Sigmoid colon (tissue), 6 donors: ENCODE measurements at regions not wholly inside any gene's neighbourhood (a gene's known extent, or its start where the extent isn't known, plus 50 kb on each side); places are given as distances from the start of the nearest gene placed in this dataset.

Source experiments
- DNase-seq: peaks from one replicate; pipeline ENCODE4 v3.0.0-alpha.2; 2019
- H3K27ac ChIP-seq, 4 donors: fragments of 200-600 bp; sonication (generic); one replicate each; pipeline ENCODE4 v1.5.1; 2016 to 2019; ENCODE audit warnings: mild to moderate bottlenecking in 1 of 4
- H3K27me3 ChIP-seq, 3 donors: fragments of 200-600 bp; sonication (generic); one replicate each; pipeline ENCODE4 v1.5.1; 2019; ENCODE audit warnings: mild to moderate bottlenecking in 1 of 3
- H3K36me3 ChIP-seq, 4 donors: fragments of 200-600 bp; sonication (generic); one replicate each; pipeline ENCODE4 v1.5.1; 2016 to 2019
- H3K4me1 ChIP-seq, 4 donors: fragments of 200-600 bp; sonication (generic); one replicate each; pipeline ENCODE4 v1.5.1; 2017 to 2019
- H3K4me3 ChIP-seq, 4 donors: fragments of 200-600 bp; sonication (generic); one replicate each; pipeline ENCODE4 v1.5.1; 2017 to 2019; ENCODE audit warnings: mild to moderate bottlenecking in 2 of 4, moderate library complexity in 1 of 4
- H3K9me3 ChIP-seq, 4 donors: fragments of 200-600 bp in 3 of 4; sonication (generic) in 3 of 4; one replicate each; pipeline versions ENCODE4 v1.5.1 to v1.6.1; 2013 to 2019
- CTCF ChIP-seq, 4 experiments: fragments of 450-650 bp in 3 of 4; fragments of 200-600 bp in 1 of 4; IDR thresholded peaks; one replicate each; pipeline ENCODE4 v1.5.1; 2016 to 2019; ENCODE audit warnings: antibody characterized with exemption in 4 of 4, mild to moderate bottlenecking in 3 of 4, moderate library complexity in 2 of 4
- EP300 ChIP-seq, 4 donors: sonication (generic); formaldehyde crosslinking; IDR thresholded peaks; one replicate each; pipeline ENCODE4 v1.6.1; 2017; ENCODE audit warnings: antibody characterized with exemption in 4 of 4
- POLR2A ChIP-seq, 2 donors: fragments of 450-650 bp; IDR thresholded peaks; one replicate each; pipeline ENCODE4 v1.6.1; 2016; ENCODE audit warnings: antibody characterized with exemption in 2 of 2, mild to moderate bottlenecking in 2 of 2, moderate library complexity in 2 of 2
- POLR2AphosphoS5 ChIP-seq, 4 donors: sonication (generic); formaldehyde crosslinking; IDR thresholded peaks; one replicate each; pipeline ENCODE4 v1.6.1; 2017; ENCODE audit warnings: antibody characterized with exemption in 4 of 4
- WGBS, 2 donors: extraction: QIAGEN DNeasy Blood & Tissue Kit; methylation state at CpG; one replicate each; pipeline ENCODE4 v1.1.7; 2013; 5-methylcytosine and 5-hydroxymethylcytosine counted together
- intact Hi-C: fragments of 100-400 bp; cut with DNase I; formaldehyde crosslinking; loops from one replicate; pipeline ENCODE4 v1.15.1; 2023
- donor health status: healthy with polysubstance abuse.
- donor health status: healthy.

- Histone ChIP-seq H3K4me1 (no peaks in the 10 kb centered on the region), H3K27ac (no peak overlapping the region), H3K4me3 (no peak overlapping the region), H3K36me3 (no peaks in the 10 kb centered on the region), H3K9me3 (no peaks in the 10 kb centered on the region), H3K27me3 (no peaks in the 10 kb centered on the region)
- intact Hi-C loops, result no loop called here
- TF ChIP-seq EP300 (IDR thresholded peaks at IDR 0.05) (no peak), POLR2AphosphoS5 (IDR thresholded peaks at IDR 0.05) (no peak), CTCF (IDR thresholded peaks at IDR 0.05) (no peak), POLR2A (IDR thresholded peaks at IDR 0.05) (no peak)
- no peak for DNase-seq
- 82 to 91% methylated on average over 4 of the region's 4 CpGs for WGBS, 2 donors
Measured at GRCh38 chr17:11109106-11109505, 131.9 kb upstream of the SHISA6 start.

GRCh38 chr17:11105141-11105540, 135.9 kb upstream of the SHISA6 start:
- H3K27me3 ChIP-seq, result no peaks in the 10 kb centered on the region
- intact Hi-C loops, result no loop called here

GRCh38 chr17:11097121-11097520, 143.9 kb upstream of the SHISA6 start:
- intact Hi-C loops, result no loop called here
- H3K27ac ChIP-seq, result no peak overlapping the region
- no peak overlapping the region for H3K4me3 ChIP-seq
- H3K9me3 ChIP-seq, result no peaks in the 10 kb centered on the region
- H3K36me3 ChIP-seq, result no peaks in the 10 kb centered on the region
- no peaks in the 10 kb centered on the region for H3K27me3 ChIP-seq
- TF ChIP-seq EP300 (IDR thresholded peaks at IDR 0.05), result no peak
- TF ChIP-seq POLR2A (IDR thresholded peaks at IDR 0.05), result no peak
- no peak for TF ChIP-seq CTCF (IDR thresholded peaks at IDR 0.05)
- no peak for TF ChIP-seq POLR2AphosphoS5 (IDR thresholded peaks at IDR 0.05)
- DNase-seq, result no peak
- WGBS, 2 donors, result 82 to 92% methylated on average over 3 of the region's 3 CpGs
- H3K4me1 ChIP-seq, result no peaks in the 10 kb centered on the region

More at GRCh38 chr17:11105141-11105540, 135.9 kb upstream of the SHISA6 start:
- TF ChIP-seq CTCF (IDR thresholded peaks at IDR 0.05) (no peak), POLR2AphosphoS5 (IDR thresholded peaks at IDR 0.05) (no peak), EP300 (IDR thresholded peaks at IDR 0.05) (no peak), POLR2A (IDR thresholded peaks at IDR 0.05) (no peak)
- Histone ChIP-seq H3K36me3 (no peaks in the 10 kb centered on the region), H3K27ac (no peak overlapping the region), H3K4me1 (no peaks in the 10 kb centered on the region), H3K4me3 (no peak overlapping the region), H3K9me3 (no peaks in the 10 kb centered on the region)
- no peak for DNase-seq

GRCh38 chr17:11094331-11094730, 146.7 kb upstream of the SHISA6 start:
- Histone ChIP-seq H3K9me3 (no peaks in the 10 kb centered on the region), H3K27ac (no peak overlapping the region), H3K4me3 (no peak overlapping the region), H3K4me1 (no peaks in the 10 kb centered on the region), H3K36me3 (no peaks in the 10 kb centered on the region), H3K27me3 (no peaks in the 10 kb centered on the region)
- 95% methylated on average over 14 of the region's 14 CpGs for WGBS, 2 donors
- intact Hi-C loops, result no loop called here
- no peak for TF ChIP-seq EP300 (IDR thresholded peaks at IDR 0.05)
- TF ChIP-seq CTCF (IDR thresholded peaks at IDR 0.05), result no peak
- TF ChIP-seq POLR2AphosphoS5 (IDR thresholded peaks at IDR 0.05), result no peak
- TF ChIP-seq POLR2A (IDR thresholded peaks at IDR 0.05), result no peak
- DNase-seq, result no peak

- no peaks in the 10 kb centered on the region for H3K4me1 ChIP-seq
- H3K27ac ChIP-seq, result no peak overlapping the region
- H3K4me3 ChIP-seq, result no peak overlapping the region
- intact Hi-C loops, result no loop called here
- H3K27me3 ChIP-seq, result no peaks in the 10 kb centered on the region
- 25 to 63% methylated on average over 8 of the region's 8 CpGs for WGBS, 2 donors
- no peak for DNase-seq
- peaks cover 0 to 3% (median 0%) of the 10 kb centered on the region in 4 donors for H3K9me3 ChIP-seq
- TF ChIP-seq EP300 (IDR thresholded peaks at IDR 0.05) (no peak), POLR2A (IDR thresholded peaks at IDR 0.05) (no peak), CTCF (IDR thresholded peaks at IDR 0.05) (no peak), POLR2AphosphoS5 (IDR thresholded peaks at IDR 0.05) (no peak)
- H3K36me3 ChIP-seq, result no peaks in the 10 kb centered on the region
Measured at GRCh38 chr17:11086646-11087340, 154.2 kb upstream of the SHISA6 start.
